Kasumi-1 (cell line): ENCODE measurements at regions not wholly inside any gene's neighbourhood (a gene's known extent, or its start where the extent isn't known, plus 50 kb on each side); places are given as distances from the start of the nearest gene placed in this dataset.
"Not testable (repeated sequence)": the region's sequence is repeated elsewhere in the genome, so short reads cannot be mapped to it uniquely, and the experiment has no call there.

ENCODE experiments used
- DNase-seq, 2 experiments: peaks; one replicate each; lab custom pipeline; 2025; lab: John Stamatoyannopoulos, UW

- DNase-seq, result not testable (repeated sequence)
Observed at GRCh38 chr7:91405873-91406272, 141.6 kb downstream of the FZD1 start.

GRCh38 chr7:91407942-91408341 lies 143.7 kb downstream of the FZD1 start:
- DNase-seq, result no peak

GRCh38 chr7:91408388-91409154 lies 144.3 kb downstream of the FZD1 start:
- no peak for DNase-seq

- DNase-seq, result no peak
Observed at GRCh38 chr7:91411060-91411459, 146.8 kb downstream of the FZD1 start.

GRCh38 chr7:91412298-91412697 lies 148.1 kb downstream of the FZD1 start:
- DNase-seq, result no peak

GRCh38 chr7:91414734-91415133 lies 150.5 kb downstream of the FZD1 start:
- no peak for DNase-seq

GRCh38 chr7:91416155-91416865 lies 152.1 kb downstream of the FZD1 start:
- DNase-seq, result no peak

GRCh38 chr7:91420606-91421005 lies 156.4 kb downstream of the FZD1 start:
- no peak for DNase-seq

- DNase-seq, result no peak
Observed at GRCh38 chr7:91421018-91421417, 156.8 kb downstream of the FZD1 start.

- DNase-seq, result no peak
Observed at GRCh38 chr7:91424371-91424770, 160.1 kb downstream of the FZD1 start.

GRCh38 chr7:91425149-91425548 lies 160.9 kb downstream of the FZD1 start:
- no peak for DNase-seq

- no peak for DNase-seq
Observed at GRCh38 chr7:91427051-91427450, 162.8 kb downstream of the FZD1 start.

GRCh38 chr7:91431601-91432000 lies 167.4 kb downstream of the FZD1 start:
- no peak for DNase-seq

- no peak for DNase-seq
Observed at GRCh38 chr7:91434836-91435235, 170.6 kb downstream of the FZD1 start.

GRCh38 chr7:91435381-91436059 lies 171.3 kb downstream of the FZD1 start:
- no peak for DNase-seq

- DNase-seq, result no peak
Observed at GRCh38 chr7:91436655-91437054, 172.4 kb downstream of the FZD1 start.

GRCh38 chr7:91440198-91440597 lies 176.0 kb downstream of the FZD1 start:
- not testable (repeated sequence) for DNase-seq

GRCh38 chr7:91443862-91444261 lies 179.6 kb downstream of the FZD1 start:
- no peak for DNase-seq

GRCh38 chr7:91446819-91447218 lies 182.6 kb downstream of the FZD1 start:
- no peak for DNase-seq

GRCh38 chr7:91455411-91455810 lies 191.2 kb downstream of the FZD1 start:
- no peak for DNase-seq

- DNase-seq, result no peak
Observed at GRCh38 chr7:91457208-91457607, 193.0 kb downstream of the FZD1 start.

GRCh38 chr7:91459539-91459938 lies 195.3 kb downstream of the FZD1 start:
- no peak for DNase-seq

GRCh38 chr7:91462316-91462715 lies 198.1 kb downstream of the FZD1 start:
- no peak for DNase-seq
